Body of pancreas (tissue), 4 donors: ENCODE measurements at regions not wholly inside any gene's neighbourhood (a gene's known extent, or its start where the extent isn't known, plus 50 kb on each side); places are given as distances from the start of the nearest gene placed in this dataset.

ENCODE experiments used
- ATAC-seq: fragments of 150-250 bp; one replicate; pipeline ENCODE4 v1.9.1; 2016
- DNase-seq, 4 donors: peaks; one replicate each; pipeline ENCODE4 v3.0.0-alpha.2; 2019
- H3K27ac ChIP-seq, 4 donors: fragments of 200-600 bp; sonication (generic); 1 replicate in 3 of 4; 2 replicates in 1 of 4; pipeline versions ENCODE4 v1.5.1 to v1.6.1; 2016 to 2019; ENCODE audit warnings: mild to moderate bottlenecking in 1 of 4, mixed read lengths in 1 of 4, moderate library complexity in 1 of 4
- H3K27me3 ChIP-seq, 2 donors: fragments of 200-600 bp; sonication (generic); one replicate each; pipeline ENCODE4 v1.6.0; 2016; ENCODE audit warnings: mild to moderate bottlenecking in 1 of 2
- H3K36me3 ChIP-seq, 2 donors: fragments of 200-600 bp; sonication (generic); replicated peaks in 1 of 2; 2 replicates each; pipeline ENCODE4 v1.5.1; 2016; ENCODE audit warnings: low read depth in 2 of 2; ENCODE audit not compliant: insufficient read depth in 1 of 2
- H3K4me1 ChIP-seq: fragments of 200-600 bp; sonication (generic); one replicate; pipeline ENCODE4 v1.6.0; 2016
- H3K4me3 ChIP-seq, 2 donors: fragments of 200-600 bp; sonication (generic); 1 replicate in 1 of 2; 2 replicates in 1 of 2; pipeline ENCODE4 v1.5.1; 2016 to 2019
- H3K9me3 ChIP-seq, 3 donors: fragments of 200-600 bp; sonication (generic); 1 replicate in 2 of 3; 2 replicates in 1 of 3; pipeline ENCODE4 v1.5.1; 2016
- POLR2A ChIP-seq, 3 donors: fragments of 450-650 bp; IDR thresholded peaks; one replicate each; pipeline ENCODE4 v1.6.1; 2016; ENCODE audit warnings: antibody characterized with exemption in 3 of 3, mild to moderate bottlenecking in 2 of 3
- WGBS, 2 donors: methylation state at CpG; one replicate each; pipeline ENCODE4 v1.1.5; 2017; 5-methylcytosine and 5-hydroxymethylcytosine counted together
- intact Hi-C: fragments of 100-400 bp; cut with DNase I; formaldehyde crosslinking; loops from one replicate; pipeline ENCODE4 v1.15.1; 2023
- TF ChIP-seq, protein P1 (sequence below), 7 experiments: fragments of 450-650 bp in 4 of 7; fragments of 200-600 bp in 3 of 7; sonication (generic) in 3 of 7; IDR thresholded peaks; one replicate each; pipeline ENCODE4 v1.5.1; 2016 to 2019; ENCODE audit warnings: antibody characterized with exemption in 7 of 7

GRCh38 chr14:61139006-61139599 is 142.0 kb downstream of the TMEM30B start:
- 61 to 79% methylated on average over 2 of the region's 2 CpGs for WGBS, 2 donors
- Histone ChIP-seq H3K4me3 (no peak overlapping the region), H3K4me1 (no peaks in the 10 kb centered on the region), H3K27me3 (no peaks in the 10 kb centered on the region), H3K9me3 (peaks cover 0 to 3% (median 0%) of the 10 kb centered on the region in 3 donors), H3K36me3 (no peaks in the 10 kb centered on the region), H3K27ac (no peak overlapping the region)
- intact Hi-C loops, result no loop called here
- no peak for TF ChIP-seq POLR2A (IDR thresholded peaks at IDR 0.05)
- TF ChIP-seq, protein P1, sequence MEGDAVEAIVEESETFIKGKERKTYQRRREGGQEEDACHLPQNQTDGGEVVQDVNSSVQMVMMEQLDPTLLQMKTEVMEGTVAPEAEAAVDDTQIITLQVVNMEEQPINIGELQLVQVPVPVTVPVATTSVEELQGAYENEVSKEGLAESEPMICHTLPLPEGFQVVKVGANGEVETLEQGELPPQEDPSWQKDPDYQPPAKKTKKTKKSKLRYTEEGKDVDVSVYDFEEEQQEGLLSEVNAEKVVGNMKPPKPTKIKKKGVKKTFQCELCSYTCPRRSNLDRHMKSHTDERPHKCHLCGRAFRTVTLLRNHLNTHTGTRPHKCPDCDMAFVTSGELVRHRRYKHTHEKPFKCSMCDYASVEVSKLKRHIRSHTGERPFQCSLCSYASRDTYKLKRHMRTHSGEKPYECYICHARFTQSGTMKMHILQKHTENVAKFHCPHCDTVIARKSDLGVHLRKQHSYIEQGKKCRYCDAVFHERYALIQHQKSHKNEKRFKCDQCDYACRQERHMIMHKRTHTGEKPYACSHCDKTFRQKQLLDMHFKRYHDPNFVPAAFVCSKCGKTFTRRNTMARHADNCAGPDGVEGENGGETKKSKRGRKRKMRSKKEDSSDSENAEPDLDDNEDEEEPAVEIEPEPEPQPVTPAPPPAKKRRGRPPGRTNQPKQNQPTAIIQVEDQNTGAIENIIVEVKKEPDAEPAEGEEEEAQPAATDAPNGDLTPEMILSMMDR (IDR thresholded peaks at IDR 0.05), result no peak
- no peak for DNase-seq
- no peak for ATAC-seq

- DNase-seq (no peak), ATAC-seq (no peak)
- Histone ChIP-seq H3K36me3 (no peaks in the 10 kb centered on the region), H3K27ac (no peak overlapping the region), H3K27me3 (no peaks in the 10 kb centered on the region), H3K4me3 (no peak overlapping the region), H3K9me3 (no peaks in the 10 kb centered on the region), H3K4me1 (no peaks in the 10 kb centered on the region)
- 50 to 64% methylated on average over 6 of the region's 6 CpGs for WGBS, 2 donors
- intact Hi-C loops, result no loop called here
- TF ChIP-seq POLR2A (IDR thresholded peaks at IDR 0.05), result no peak
- TF ChIP-seq, protein P1 (IDR thresholded peaks at IDR 0.05), result no peak
Observed at GRCh38 chr14:61132894-61133293, 148.2 kb downstream of the TMEM30B start.

- Histone ChIP-seq H3K4me3 (no peak overlapping the region), H3K9me3 (no peaks in the 10 kb centered on the region), H3K4me1 (no peaks in the 10 kb centered on the region), H3K27me3 (no peaks in the 10 kb centered on the region), H3K27ac (no peak overlapping the region), H3K36me3 (no peaks in the 10 kb centered on the region)
- no peak for ATAC-seq
- 73 to 74% methylated on average over 3 of the region's 3 CpGs for WGBS, 2 donors
- intact Hi-C loops, result no loop called here
- TF ChIP-seq, protein P1 (IDR thresholded peaks at IDR 0.05), result no peak
- TF ChIP-seq POLR2A (IDR thresholded peaks at IDR 0.05), result no peak
- DNase-seq, result no peak
Observed at GRCh38 chr14:61132336-61132735, 148.8 kb downstream of the TMEM30B start.

DNA sequence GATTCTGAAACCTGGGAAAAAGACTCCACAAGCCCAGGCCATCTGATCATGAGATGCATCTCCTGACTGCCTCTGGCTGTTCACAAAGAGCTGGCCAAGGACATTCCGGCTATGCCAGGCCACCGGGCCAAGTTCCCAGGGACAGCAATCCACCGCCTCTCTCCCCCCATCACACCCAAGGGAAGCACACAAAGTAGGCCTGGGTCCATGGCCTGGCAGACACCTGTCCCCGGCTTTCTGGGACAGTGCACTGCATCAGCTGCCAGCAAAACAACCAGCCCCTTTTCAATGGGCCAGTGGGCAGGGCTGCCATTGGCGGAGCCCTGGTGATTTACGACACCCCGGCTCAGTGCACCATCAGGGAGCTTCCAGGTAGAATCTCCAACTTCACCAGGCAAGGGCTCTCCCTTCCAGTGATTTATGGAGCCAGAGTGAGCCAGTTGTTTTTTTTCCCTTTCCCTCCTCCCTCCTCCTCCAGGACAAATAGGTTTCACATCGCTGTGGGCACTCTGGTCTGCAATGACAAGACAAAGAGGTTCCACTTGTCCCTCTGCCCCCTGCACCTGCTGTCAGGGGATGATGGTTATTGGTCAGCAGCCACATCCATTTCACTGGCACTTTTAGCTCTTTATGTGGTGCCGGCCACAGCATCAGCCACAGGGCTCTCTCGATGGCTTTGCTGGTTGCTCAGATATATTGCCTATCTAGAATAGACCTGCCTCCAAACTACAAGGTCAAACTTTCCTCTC is 149.6 kb downstream of the SLC38A6 start:
- H3K4me3 ChIP-seq, result no peak overlapping the region
- DNase-seq, result no peak
- H3K9me3 ChIP-seq, result no peaks in the 10 kb centered on the region
- WGBS, 2 donors, result 87 to 94% methylated on average over 9 to 10 of the region's 10 CpGs
- no peaks in the 10 kb centered on the region for H3K27me3 ChIP-seq
- intact Hi-C loops, result no loop called here
- ATAC-seq, result no peak
- no peak overlapping the region for H3K27ac ChIP-seq
- H3K4me1 ChIP-seq, result no peaks in the 10 kb centered on the region
- no peaks in the 10 kb centered on the region for H3K36me3 ChIP-seq
- TF ChIP-seq, protein P1 (IDR thresholded peaks at IDR 0.05), result no peak
- no peak for TF ChIP-seq POLR2A (IDR thresholded peaks at IDR 0.05)
